OCI-M2 (cell line): ENCODE measurements at regions not wholly inside any gene's neighbourhood (a gene's known extent, or its start where the extent isn't known, plus 50 kb on each side); places are given as distances from the start of the nearest gene placed in this dataset.

Source experiments
- DNase-seq: peaks from one replicate; lab custom pipeline; 2025; ENCODE audit not compliant: unreplicated experiment; lab: John Stamatoyannopoulos, UW

DNA sequence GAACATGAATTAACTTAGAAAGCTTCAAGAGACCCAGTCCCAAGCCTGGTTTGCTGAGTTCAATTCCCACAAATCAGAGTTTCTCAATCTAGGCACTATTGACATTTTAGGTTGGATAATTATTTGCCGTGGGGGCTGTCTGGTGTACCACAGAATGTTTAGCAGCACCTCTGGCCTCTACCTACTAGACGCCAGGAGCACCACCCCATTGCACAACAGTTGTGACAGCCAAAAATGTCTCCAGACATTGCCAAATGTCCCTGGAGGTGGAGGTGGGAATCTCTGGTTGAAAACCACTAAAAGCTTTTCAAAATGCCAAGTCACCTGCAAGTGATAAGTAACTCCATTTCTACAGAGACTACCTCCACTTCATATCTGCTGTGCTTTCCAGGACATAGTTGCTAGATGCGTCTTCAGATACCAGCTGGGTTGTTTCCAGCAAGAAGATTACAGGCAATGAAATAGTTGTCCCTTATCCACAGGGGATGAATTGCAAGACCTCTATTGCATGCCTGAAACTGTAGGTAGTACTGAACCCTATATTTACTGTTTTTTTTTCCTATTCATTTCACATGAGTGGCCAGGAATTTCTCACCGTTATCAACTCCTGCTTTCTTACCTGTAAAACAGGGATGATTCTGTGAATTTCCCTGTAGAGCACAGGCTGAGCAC is 554.3 kb downstream of the ZEB2 start:
- DNase-seq, result no peak

DNA sequence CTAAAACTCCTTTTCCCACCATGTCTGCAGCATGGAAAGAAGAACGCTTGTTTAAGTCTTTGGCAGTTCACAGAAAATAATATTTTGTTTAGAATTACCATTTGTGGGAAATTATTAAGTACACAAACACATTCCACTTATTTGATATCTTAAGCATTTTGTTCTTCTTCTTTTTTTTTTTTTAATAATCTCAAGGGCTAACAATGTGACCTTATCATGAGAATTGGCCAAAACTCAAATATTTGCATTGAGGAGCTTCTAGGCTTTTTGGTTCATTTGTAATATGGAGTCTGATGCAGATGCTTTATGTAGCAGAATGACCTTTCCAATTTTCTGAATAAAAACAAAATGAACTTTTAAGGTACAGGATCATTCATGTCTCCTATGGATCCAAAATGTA is 555.0 kb downstream of the ZEB2 start:
- DNase-seq, result no peak

DNA sequence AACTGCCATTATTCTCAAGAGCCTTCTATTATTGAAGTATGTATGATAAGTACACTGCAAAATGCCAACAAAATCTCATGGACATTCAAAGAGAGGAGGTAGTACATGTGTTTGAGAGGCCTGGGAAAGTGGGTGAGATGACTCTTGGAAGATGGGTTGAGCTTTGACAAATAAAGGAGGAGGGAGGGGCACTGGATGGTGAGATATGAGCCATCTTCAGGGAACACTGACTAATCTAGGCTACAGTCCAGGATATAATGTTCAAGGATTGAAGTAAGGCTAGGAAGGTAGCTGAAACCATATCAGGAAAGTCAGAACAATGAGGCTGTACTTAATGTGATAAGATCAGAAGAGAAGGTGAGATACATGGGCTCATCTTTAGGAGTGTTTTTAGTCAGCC is 559.7 kb downstream of the ZEB2 start:
- DNase-seq, result no peak

DNA sequence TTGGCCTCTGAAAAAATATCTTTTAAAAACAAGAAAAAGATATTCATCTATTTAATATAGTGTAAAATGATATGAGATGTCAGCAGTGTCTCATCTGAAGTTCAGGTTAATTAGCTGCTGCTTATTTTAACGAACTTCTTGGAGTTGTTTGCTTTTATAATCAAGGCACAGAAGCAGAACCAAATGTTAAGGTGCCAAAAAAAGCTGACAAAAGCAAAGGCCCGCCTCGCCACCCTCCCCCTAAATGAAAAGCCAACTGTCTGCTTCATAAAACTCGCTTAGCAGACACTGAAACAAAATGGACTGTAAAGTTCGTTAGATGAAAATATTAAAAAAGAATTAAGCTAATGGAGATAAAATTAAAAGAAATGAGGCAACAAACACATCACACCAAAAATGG is 562.6 kb downstream of the ZEB2 start:
- no peak for DNase-seq

DNA sequence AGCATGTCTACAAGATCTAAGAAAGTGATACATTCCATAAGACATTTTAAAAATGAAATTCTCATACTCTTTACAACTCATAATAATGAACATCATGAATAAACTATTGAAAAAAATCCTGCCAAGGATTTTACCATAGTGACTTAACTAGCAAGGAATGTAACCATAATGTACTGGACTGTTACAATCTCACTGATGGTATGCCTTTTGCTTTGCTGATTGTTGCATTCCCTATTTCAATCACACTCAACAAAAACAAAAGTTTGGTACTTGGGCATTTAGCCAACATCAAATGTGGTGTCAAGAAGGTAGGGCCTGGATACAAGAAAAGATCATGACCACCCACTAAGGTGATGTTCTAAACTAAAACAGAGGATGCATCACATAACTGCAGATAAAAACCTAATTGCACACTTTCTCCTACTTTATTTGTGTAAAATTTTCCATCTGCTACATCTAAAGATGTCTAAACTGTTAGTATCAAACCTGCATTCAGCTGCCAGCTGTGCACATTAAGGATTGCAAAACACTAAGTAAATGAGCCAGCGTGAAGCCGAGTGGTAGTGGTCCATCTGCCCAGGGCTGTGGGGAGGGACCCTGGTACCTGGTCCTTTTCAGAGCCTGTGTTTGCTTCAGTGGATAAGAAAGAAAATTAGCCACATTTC is 564.4 kb downstream of the ZEB2 start:
- DNase-seq, result no peak

DNA sequence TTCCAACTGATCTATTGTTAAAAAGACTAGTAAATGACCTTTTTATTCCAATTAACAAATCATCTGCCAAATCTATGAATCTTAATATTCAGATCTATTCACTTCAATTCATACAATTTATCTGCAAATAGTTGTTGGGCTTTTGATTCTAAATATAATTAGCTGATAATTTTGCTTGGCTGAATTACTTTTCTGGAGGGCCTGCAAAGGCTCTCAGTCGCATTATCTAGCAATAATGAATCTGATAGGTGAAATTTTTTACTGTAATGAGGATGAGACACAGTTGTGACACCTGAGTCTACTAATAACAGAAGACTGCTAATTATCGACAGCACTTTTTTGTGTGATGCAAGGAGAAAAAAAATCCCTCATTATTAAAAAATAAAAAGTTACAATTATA is 565.1 kb downstream of the ZEB2 start:
- DNase-seq, result no peak

DNA sequence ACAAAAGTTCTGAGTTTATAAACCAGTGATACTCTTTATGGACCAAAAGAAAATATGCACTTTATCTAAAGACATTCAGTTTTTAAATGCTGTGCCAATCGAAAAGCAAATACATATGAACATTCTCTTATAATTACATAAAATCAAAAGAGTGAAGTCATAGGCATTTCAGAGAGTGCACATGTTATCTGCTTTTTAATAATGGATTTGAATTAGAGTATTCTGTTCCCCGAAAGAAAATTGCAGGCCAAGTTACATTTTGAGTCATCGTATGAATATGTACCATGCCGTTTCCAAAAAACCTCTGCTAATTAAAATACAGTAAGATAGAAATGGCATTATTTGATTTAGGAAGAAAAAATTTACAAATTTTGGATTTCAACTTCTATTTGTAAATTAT is 565.7 kb downstream of the ZEB2 start:
- no peak for DNase-seq

DNA sequence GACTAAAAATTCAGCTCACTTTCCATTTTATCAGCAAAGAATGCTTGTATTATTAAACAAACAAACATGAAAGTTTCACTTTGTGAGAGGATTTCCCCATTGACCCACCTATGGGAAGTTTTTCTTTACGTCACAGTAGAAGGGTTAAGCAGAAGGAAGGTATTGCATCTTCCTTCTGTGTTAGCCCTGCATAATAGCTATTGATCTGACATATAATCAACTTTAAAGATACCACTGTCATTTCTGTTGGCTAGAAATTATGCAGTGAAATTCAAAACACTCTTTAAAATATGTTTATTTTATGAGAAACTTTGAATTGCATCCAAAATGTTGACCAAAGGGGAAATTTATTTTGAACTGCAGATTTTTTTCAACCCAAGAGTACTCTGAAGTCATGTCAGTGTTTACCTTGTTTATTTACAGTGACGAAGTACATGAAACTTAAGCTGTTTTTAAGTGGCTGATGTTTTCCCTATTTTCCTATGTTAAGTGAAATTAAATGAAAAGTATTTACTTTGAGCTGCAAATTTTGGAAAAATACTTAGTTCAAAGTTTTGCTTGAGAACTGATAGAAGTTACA is 566.4 kb downstream of the ZEB2 start:
- no peak for DNase-seq

DNA sequence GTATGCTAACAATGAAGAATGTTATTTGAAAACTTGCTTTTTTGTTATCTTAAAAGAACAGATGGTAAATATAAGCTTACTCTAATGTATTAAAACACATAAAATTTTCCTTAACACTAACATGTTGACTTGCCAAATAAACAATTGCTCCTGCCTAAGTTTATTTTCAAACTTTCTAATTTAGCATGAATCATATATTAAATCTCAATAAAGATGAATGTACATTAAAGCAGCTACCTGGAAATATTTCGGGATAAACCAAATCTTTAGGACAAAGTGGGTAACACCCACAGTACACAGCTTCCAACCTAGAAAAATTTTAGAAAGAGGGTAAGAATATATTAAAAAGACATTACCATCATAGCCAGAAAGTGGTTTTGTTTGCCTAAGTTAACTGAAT is 567.4 kb downstream of the ZEB2 start:
- DNase-seq, result no peak

DNA sequence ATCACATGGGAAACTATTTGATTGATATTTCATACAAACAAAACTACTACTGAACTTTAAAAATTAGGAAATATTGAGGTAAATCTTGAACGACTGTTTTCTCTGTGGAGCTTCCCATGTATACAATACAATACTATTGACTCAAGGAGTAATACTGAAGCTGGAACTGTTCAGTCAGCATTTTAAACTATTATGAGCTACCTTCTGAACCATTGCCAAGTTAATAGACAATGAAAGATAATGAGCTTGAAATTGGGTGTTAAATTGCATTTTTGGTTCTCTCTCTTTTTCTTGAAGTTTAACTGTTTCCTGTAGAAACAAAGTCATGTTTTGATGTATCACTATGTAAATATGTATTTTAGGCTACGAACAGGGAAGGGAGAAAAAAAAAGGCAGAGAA is 569.2 kb downstream of the ZEB2 start:
- DNase-seq, result no peak

DNA sequence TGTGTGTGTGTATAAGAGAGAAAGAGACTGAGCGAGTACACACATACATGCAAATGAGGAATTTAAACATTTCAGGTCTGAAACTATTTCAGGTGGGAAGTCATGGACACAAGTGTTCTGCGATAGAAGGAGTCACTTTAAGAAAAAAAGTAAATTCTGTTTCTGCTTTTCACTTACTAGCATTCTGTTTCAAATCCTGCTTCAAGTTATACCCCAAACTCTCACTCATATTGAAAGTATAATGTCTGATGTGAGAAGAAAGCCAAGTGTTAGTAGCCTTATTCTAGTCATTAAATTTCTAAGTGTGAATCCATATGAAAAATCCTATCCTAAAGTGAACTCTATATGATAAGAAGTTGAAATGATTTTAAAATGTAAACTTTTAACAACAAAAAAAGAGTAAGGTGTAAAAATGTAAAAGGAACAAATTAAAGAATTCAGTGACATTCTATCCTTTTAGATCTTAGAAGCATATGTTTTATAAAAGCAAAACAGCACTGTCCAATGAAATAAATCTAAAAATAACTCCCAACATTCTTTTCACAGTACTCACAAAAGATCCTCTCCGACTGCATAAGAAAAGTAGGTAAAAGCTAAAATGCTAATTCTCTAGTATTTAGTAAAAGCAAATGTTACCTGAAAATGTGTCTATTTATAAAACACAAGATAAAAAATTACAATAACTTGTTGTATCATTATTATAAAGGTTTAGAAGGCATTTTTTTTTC is 570.6 kb downstream of the ZEB2 start:
- DNase-seq, result no peak

DNA sequence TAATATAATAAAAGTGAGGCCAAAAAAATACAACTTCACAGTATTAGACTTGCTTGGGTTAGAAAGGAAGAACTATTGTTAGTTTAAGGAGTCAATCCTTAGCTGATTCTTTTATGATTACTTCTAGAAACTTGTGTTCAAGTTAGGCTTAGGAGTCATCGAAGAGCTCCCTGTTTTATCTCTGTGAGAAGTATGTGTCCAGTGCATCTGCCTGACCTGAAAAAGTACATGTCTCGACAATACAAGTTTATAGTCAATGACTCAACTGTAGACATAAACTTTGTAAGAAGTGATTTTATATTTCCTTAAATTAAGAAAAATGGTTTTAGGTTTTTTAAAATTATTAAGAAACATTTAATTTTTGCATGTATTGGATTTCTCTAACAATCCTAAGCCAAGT is 571.2 kb downstream of the ZEB2 start:
- DNase-seq, result no peak

DNA sequence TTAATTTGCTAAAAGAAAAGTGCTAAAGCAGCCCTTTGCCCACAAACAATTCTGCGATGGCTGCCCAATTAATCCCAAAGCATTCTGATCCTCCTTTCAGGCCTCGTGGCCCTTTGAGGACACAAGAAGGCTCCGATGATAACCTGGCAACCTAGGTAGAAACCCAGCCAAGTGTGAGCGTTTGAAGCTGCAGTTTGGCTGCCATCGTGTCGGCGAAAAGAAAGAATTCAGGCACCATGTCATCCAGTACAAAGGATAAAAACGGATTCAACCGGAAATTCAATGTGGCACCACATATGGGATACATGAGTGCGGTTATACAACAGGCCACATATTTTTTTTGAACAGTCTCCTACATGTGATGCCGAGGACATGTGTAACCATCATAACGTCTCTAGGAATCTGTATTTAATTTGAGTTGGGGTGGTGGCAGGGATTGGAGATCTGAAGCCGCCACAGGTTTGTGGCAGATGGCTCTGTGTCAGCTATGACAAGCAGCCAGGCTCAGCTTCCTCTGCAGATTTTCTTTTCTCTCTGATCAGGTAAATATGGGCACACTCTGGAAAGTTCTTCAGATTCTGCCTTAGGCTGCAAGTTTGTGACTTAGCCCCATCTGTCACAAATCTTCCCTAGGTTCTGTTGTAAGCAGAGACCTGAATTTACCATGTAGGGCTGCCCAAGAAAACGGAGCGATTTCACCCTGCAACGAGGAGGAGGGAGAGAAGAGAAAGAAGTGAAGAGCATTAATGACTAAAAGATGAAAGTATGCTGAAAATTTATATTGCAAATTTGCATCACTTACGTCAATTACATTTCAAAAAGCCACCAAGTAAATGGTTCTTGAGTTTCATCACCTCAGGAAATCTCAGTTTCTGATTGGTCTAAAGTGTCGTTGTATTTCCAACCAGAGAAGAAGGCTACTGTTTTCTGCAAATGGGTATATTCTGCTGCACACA is 573.2 kb downstream of the ZEB2 start:
- DNase-seq, result no peak

DNA sequence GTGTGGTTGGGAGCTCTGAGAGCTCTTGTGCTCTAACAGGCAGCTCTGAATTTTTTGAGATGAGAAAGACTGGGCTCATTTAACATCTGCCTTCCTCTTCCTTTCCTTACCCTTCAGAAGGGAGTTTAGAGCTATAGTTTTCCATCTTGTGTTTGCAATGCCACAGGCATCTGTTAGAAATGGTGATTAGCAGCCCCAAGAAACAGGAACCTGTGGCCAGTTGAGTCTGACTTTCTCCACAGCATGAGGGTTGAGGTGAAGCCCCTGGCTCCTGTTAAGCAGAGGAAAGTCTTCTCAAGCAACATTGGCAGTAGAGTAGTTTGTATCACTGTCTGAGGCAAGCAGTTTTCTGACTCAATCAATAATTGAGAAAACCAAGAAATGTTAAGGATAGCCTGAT is 577.4 kb downstream of the ZEB2 start:
- DNase-seq, result no peak

DNA sequence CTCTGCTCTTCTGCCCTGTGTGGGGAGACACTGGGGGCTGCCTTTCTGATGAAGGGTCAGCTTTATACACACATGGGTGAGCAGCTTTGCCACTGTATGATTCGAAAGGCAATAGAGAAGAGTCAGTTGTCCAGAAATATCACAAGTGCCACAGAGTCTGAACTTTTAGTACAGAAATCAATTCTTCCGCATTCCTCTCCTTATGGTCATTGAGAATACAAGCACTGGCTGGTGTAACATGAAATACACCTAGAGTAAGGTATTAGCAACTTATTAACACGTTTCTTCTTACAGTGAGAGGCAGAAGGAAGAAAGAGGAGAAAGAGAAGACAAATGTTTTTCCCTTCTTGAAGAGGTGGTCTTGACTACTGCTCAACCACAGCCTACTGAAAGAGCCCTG is 579.2 kb downstream of the ZEB2 start:
- DNase-seq, result no peak

DNA sequence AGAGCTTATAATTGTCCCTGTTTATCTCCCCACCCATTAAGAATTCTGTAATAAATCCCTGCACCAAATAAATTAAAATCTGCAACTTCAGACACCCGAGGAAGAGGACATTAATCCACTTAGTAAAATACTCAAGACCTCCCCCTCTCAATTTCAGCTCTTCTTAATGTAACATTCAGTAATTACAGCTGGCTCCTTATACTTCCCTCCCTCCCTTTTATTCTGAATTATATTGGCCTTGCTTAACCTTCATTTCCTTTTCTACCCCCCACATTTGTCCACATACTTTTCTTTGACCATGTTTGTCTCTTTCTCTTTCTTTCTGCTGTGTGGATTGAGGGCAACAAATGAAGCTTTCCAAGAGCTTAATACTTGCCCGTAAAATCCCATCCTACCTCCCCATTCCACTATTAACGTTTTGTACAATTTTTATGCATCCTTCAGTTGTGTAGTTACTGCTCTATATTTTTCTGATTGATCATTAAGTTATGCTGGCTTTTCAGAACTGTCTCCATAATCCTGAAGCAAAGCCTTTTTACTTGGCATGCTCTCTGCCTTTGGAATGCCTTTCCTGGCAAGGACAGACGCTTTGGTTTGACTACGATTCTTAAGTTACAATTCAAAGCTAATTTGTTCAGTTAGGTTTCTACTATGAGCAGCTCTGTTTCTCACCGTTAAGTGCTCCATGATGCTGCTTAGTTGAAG is 580.1 kb downstream of the ZEB2 start:
- no peak for DNase-seq

DNA sequence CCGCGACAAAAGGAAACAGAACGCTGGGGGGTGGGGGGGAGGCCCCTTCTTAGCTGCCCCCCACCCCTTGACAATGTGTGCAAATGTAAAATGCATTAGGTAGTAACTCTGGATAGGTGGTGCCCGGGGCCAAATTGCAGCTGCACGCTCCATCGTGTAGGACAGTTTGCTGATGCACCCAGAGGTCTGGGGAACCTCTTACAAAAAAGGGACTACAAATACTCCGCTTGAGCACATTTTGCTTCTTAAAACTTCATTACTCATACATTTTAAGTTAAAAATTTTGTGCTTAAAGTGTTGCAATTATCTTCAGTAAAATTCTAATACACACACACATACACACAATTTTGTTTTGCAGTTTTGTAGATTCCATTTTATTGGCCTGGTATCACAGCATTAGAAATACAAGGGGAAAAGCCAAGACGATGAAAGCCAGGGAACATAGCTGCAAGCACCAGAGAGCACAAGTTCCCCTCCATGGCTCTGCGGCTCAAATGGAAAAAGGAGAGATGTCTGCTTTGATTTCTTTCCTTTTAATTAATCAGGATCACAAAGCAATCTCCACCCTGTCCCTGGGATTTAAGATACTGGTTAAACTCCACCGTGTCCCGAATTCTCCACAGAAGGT is 582.1 kb downstream of the ZEB2 start:
- no peak for DNase-seq

DNA sequence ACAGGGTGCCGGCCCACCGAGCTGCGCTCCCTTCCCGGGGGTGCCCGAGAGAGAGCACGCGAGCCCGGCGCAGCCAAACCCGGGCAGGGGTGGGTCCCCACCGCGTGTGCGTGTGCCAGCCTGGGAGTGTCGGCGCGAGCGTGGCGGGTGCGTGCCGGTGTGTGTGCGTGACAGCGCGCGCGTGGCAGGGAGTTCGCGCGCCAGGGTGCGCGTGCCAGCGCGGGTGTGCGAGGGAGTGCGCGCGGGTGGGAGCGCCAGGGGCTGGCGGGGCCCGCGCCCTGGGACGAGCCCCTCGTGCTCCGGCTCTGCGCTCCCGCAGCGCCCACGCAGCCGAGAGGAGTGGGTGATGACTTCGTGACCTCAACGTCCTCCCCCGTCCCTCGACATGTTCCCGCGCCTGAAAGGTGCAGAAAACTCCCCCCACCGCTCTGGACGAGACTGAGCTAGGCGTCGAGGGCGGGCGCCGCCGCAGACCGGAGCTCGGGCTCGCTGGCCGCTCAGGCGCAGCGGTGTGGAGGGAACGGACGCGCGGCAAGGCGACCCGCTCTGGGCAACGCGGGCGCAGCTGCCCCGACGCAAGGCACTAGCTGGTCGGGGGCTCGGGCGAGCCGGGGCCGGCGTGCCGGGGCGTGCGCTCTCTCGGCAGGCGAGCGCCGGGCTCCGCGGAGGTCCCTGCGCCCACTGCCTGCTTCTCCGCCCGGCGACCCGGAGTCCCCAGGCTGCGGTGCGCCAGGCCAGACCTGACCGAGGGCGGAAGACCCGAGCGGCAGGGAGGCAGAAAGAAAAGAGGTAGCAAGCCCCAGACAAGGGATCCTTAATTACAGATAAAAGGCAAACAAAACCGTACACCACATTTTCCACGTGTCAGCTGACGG is 582.8 kb downstream of the ZEB2 start:
- DNase-seq, result no peak

DNA sequence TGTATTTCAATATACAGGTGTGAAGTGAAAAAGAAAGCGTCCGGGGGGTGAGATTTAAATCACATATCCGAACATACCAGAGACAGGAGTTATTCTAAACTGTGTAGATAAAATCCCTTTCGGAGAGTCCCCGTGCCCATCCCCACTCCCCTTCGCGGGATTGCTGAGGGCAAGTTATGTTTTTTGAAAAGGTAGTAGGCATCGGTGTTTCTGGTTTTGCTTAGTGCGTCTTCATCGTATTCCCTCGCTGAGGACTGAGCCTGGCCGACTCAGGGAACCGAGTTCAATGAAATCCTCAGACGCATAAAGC is 583.4 kb downstream of the ZEB2 start:
- DNase-seq, result no peak
